Cardiac muscle cell (in vitro differentiated cells and primary cell): ENCODE measurements at regions not wholly inside any gene's neighbourhood (a gene's known extent, or its start where the extent isn't known, plus 50 kb on each side); places are given as distances from the start of the nearest gene placed in this dataset.

Source experiments
- DNase-seq, 2 donors: peaks; one replicate each; pipeline versions ENCODE4 v3.0.0 to v3.0.0-alpha.2; 2010 to 2017; ENCODE audit warnings: low read depth in 1 of 2, low spot score in 1 of 2
- H3K27ac ChIP-seq: fragments of 200-600 bp; sonication (generic); 2 replicates; pipeline ENCODE4 v1.5.1; 2016
- H3K27me3 ChIP-seq: fragments of 200-600 bp; sonication (generic); 2 replicates; pipeline ENCODE4 v1.6.0; 2016; ENCODE audit warnings: control low read depth
- H3K36me3 ChIP-seq: fragments of 200-600 bp; sonication (generic); 2 replicates; pipeline ENCODE4 v1.5.1; 2016; ENCODE audit warnings: control low read depth
- H3K4me1 ChIP-seq: fragments of 200-600 bp; sonication (generic); 2 replicates; pipeline ENCODE4 v1.8.1; 2017; ENCODE audit warnings: low read depth, mild to moderate bottlenecking, mixed run types
- H3K4me3 ChIP-seq: fragments of 200-600 bp; sonication (generic); 2 replicates; pipeline ENCODE4 v1.5.1; 2016; ENCODE audit warnings: mild to moderate bottlenecking
- H3K9me3 ChIP-seq: fragments of 200-600 bp; sonication (generic); 2 replicates; pipeline ENCODE4 v1.5.1; 2017; ENCODE audit warnings: low read depth, mild to moderate bottlenecking, control low read depth
- CTCF ChIP-seq: IDR thresholded peaks from 2 replicates; pipeline ENCODE4 v1.5.1; 2012; ENCODE audit warnings: low read depth, mild to moderate bottlenecking, low read length

- no peak overlapping the region for H3K4me3 ChIP-seq
- no peaks in the 10 kb centered on the region for H3K36me3 ChIP-seq
- no peak for DNase-seq
- H3K4me1 ChIP-seq = no peaks in the 10 kb centered on the region
- TF ChIP-seq CTCF = no peak
- no peak overlapping the region for H3K27ac ChIP-seq
- H3K9me3 ChIP-seq = no peaks in the 10 kb centered on the region
- no peaks in the 10 kb centered on the region for H3K27me3 ChIP-seq
Measured at GRCh38 chr1:5435414-5435813, 556.8 kb downstream of the NPHP4 start.

GRCh38 chr1:5432436-5432835, 559.8 kb downstream of the NPHP4 start:
- no peak for TF ChIP-seq CTCF
- Histone ChIP-seq H3K27me3 (no peaks in the 10 kb centered on the region), H3K4me3 (no peak overlapping the region), H3K36me3 (no peaks in the 10 kb centered on the region), H3K4me1 (no peaks in the 10 kb centered on the region), H3K27ac (no peak overlapping the region), H3K9me3 (no peaks in the 10 kb centered on the region)
- no peak for DNase-seq

GRCh38 chr1:5430911-5431697, 561.1 kb downstream of the NPHP4 start:
- Histone ChIP-seq H3K27me3 (no peaks in the 10 kb centered on the region), H3K9me3 (no peaks in the 10 kb centered on the region), H3K4me3 (no peak overlapping the region), H3K27ac (no peak overlapping the region), H3K4me1 (no peaks in the 10 kb centered on the region), H3K36me3 (no peaks in the 10 kb centered on the region)
- TF ChIP-seq CTCF = no peak
- no peak for DNase-seq

GRCh38 chr1:5430136-5430535, 562.1 kb downstream of the NPHP4 start:
- no peak for DNase-seq
- H3K27me3 ChIP-seq = peaks cover 6% of the 10 kb centered on the region
- no peaks in the 10 kb centered on the region for H3K9me3 ChIP-seq
- no peaks in the 10 kb centered on the region for H3K4me1 ChIP-seq
- no peak for TF ChIP-seq CTCF
- no peak overlapping the region for H3K4me3 ChIP-seq
- H3K27ac ChIP-seq = no peak overlapping the region
- no peaks in the 10 kb centered on the region for H3K36me3 ChIP-seq

GRCh38 chr1:5428351-5428750, 563.9 kb downstream of the NPHP4 start:
- Histone ChIP-seq H3K4me1 (no peaks in the 10 kb centered on the region), H3K9me3 (no peaks in the 10 kb centered on the region), H3K27ac (no peak overlapping the region), H3K4me3 (no peak overlapping the region), H3K27me3 (peaks cover 18% of the 10 kb centered on the region), H3K36me3 (no peaks in the 10 kb centered on the region)
- no peak for TF ChIP-seq CTCF
- DNase-seq = no peak
